ENCODE measurements at regions not wholly inside any gene's neighbourhood (a gene's known extent, or its start where the extent isn't known, plus 50 kb on each side); places are given as distances from the start of the nearest gene placed in this dataset.
"Not testable (repeated sequence)": the region's sequence is repeated elsewhere in the genome, so short reads cannot be mapped to it uniquely, and the experiment has no call there.

- Histone ChIP-seq H3K27ac (ENCODE audit: low read length) (no peak overlapping the region), H3K9me3 (ENCODE audit: control insufficient read depth, insufficient read depth, low read length) (no peaks in the 10 kb centered on the region), H3K4me3 (ENCODE audit: low read length) (no peak overlapping the region), H3K36me3 (ENCODE audit: control insufficient read depth, insufficient read depth, low read length) (no peaks in the 10 kb centered on the region), H3K4me1 (ENCODE audit: control insufficient read depth, insufficient read depth, low read length) (no peaks in the 10 kb centered on the region), H3K27me3 (ENCODE audit: control insufficient read depth, insufficient read depth, low read length) (peaks cover 2% of the 10 kb centered on the region)
- intact Hi-C loops (cut with micrococcal nuclease), result no loop called here
- Mint-ChIP-seq H3K4me1 (no peaks in the 10 kb centered on the region), H3K4me3 (no peak overlapping the region), H3K9me3 (peaks cover 0 to 2% of the 10 kb centered on the region in 2 donors), H3K36me3 (no peaks in the 10 kb centered on the region), H3K27ac (no peak overlapping the region), H3K27me3 (ENCODE audit: low read depth in 2 of 2) (peaks cover 5 to 7% of the 10 kb centered on the region in 2 donors)
- DNase-seq (no peak), ATAC-seq (no peak)
- TF ChIP-seq, protein P1, sequence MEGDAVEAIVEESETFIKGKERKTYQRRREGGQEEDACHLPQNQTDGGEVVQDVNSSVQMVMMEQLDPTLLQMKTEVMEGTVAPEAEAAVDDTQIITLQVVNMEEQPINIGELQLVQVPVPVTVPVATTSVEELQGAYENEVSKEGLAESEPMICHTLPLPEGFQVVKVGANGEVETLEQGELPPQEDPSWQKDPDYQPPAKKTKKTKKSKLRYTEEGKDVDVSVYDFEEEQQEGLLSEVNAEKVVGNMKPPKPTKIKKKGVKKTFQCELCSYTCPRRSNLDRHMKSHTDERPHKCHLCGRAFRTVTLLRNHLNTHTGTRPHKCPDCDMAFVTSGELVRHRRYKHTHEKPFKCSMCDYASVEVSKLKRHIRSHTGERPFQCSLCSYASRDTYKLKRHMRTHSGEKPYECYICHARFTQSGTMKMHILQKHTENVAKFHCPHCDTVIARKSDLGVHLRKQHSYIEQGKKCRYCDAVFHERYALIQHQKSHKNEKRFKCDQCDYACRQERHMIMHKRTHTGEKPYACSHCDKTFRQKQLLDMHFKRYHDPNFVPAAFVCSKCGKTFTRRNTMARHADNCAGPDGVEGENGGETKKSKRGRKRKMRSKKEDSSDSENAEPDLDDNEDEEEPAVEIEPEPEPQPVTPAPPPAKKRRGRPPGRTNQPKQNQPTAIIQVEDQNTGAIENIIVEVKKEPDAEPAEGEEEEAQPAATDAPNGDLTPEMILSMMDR (IDR thresholded peaks at IDR 0.05), result no peak
- 75% methylated on average over 1 of the region's 1 CpG for WGBS (ENCODE audit: insufficient coverage)
Measured at GRCh38 chr7:156568258-156568657, 72.3 kb upstream of the RNF32 start.

- Histone ChIP-seq H3K4me1 (ENCODE audit: control insufficient read depth, insufficient read depth, low read length) (no peaks in the 10 kb centered on the region), H3K9me3 (ENCODE audit: control insufficient read depth, insufficient read depth, low read length) (no peaks in the 10 kb centered on the region), H3K27ac (ENCODE audit: low read length) (no peak overlapping the region), H3K27me3 (ENCODE audit: control insufficient read depth, insufficient read depth, low read length) (peaks cover 2% of the 10 kb centered on the region), H3K4me3 (ENCODE audit: low read length) (no peak overlapping the region), H3K36me3 (ENCODE audit: control insufficient read depth, insufficient read depth, low read length) (no peaks in the 10 kb centered on the region)
- TF ChIP-seq, protein P1 (IDR thresholded peaks at IDR 0.05), result no peak
- no peak for DNase-seq
- no peaks in the 10 kb centered on the region for H3K36me3 Mint-ChIP-seq
- no peak overlapping the region for H3K27ac Mint-ChIP-seq
- ATAC-seq, result no peak
- H3K27me3 Mint-ChIP-seq (ENCODE audit: low read depth in 2 of 2), result peaks cover 5 to 7% of the 10 kb centered on the region in 2 donors
- no peaks in the 10 kb centered on the region for H3K4me1 Mint-ChIP-seq
- intact Hi-C loops (cut with micrococcal nuclease), result no loop called here
- H3K4me3 Mint-ChIP-seq, result no peak overlapping the region
- 71% methylated on average over 7 of the region's 8 CpGs for WGBS (ENCODE audit: insufficient coverage)
- peaks cover 0 to 2% of the 10 kb centered on the region in 2 donors for H3K9me3 Mint-ChIP-seq
Measured at GRCh38 chr7:156566812-156567549, 73.6 kb upstream of the RNF32 start.

DNA sequence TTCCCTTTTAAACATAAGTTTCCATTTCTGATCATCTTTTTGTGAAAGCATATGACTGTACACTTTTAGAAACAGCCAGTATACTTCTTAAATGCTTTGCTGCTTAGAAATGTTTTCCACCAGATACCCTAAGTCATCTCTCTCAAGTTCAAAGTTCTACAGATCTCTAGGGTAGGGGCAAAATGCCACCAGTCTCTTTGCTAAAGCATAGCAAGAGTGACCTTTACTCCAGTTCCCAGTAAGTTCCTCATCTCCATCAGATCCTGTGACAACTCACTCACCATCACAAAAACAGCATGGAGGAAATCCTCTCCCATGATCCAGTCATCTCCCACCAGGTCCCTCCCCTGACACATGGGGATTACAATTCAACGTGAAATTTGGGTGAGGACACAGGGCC lies 75.6 kb upstream of the RNF32 start:
- WGBS (ENCODE audit: insufficient coverage), result 91% methylated on average over 1 of the region's 1 CpG
- H3K9me3 ChIP-seq (ENCODE audit: control insufficient read depth, insufficient read depth, low read length); H3K36me3 Mint-ChIP-seq; H3K4me1 Mint-ChIP-seq; intact Hi-C loops (cut with micrococcal nuclease); H3K9me3 Mint-ChIP-seq; H3K27me3 ChIP-seq (ENCODE audit: control insufficient read depth, insufficient read depth, low read length); ATAC-seq; H3K27ac Mint-ChIP-seq; H3K4me3 ChIP-seq (ENCODE audit: low read length); H3K36me3 ChIP-seq (ENCODE audit: control insufficient read depth, insufficient read depth, low read length); H3K4me3 Mint-ChIP-seq; DNase-seq; H3K4me1 ChIP-seq (ENCODE audit: control insufficient read depth, insufficient read depth, low read length); H3K27ac ChIP-seq (ENCODE audit: low read length): not testable (repeated sequence)
- peaks cover 13 to 14% of the 10 kb centered on the region in 2 donors for H3K27me3 Mint-ChIP-seq (ENCODE audit: low read depth in 2 of 2)

GRCh38 chr7:156560696-156561095 lies 79.9 kb upstream of the RNF32 start:
- ATAC-seq (no peak), DNase-seq (no peak)
- intact Hi-C loops (cut with micrococcal nuclease), result no loop called here
- H3K4me1 Mint-ChIP-seq, result no peaks in the 10 kb centered on the region
- peaks cover 0 to 2% of the 10 kb centered on the region in 2 donors for H3K9me3 Mint-ChIP-seq
- WGBS (ENCODE audit: insufficient coverage), result 31% methylated on average over 1 of the region's 6 CpGs
- Histone ChIP-seq H3K4me1 (ENCODE audit: control insufficient read depth, insufficient read depth, low read length) (no peaks in the 10 kb centered on the region), H3K27ac (ENCODE audit: low read length) (no peak overlapping the region), H3K4me3 (ENCODE audit: low read length) (no peak overlapping the region), H3K9me3 (ENCODE audit: control insufficient read depth, insufficient read depth, low read length) (no peaks in the 10 kb centered on the region), H3K36me3 (ENCODE audit: control insufficient read depth, insufficient read depth, low read length) (no peaks in the 10 kb centered on the region), H3K27me3 (ENCODE audit: control insufficient read depth, insufficient read depth, low read length) (no peaks in the 10 kb centered on the region)
- no peaks in the 10 kb centered on the region for H3K36me3 Mint-ChIP-seq
- TF ChIP-seq, protein P1 (IDR thresholded peaks at IDR 0.05), result no peak
- peaks cover 9 to 11% of the 10 kb centered on the region in 2 donors for H3K27me3 Mint-ChIP-seq (ENCODE audit: low read depth in 2 of 2)
- H3K4me3 Mint-ChIP-seq, result no peak overlapping the region
- H3K27ac Mint-ChIP-seq, result no peak overlapping the region

All from natural killer cell (primary cell).